Activated T-cell treated with anti-CD3 and anti-CD28 coated beads for 4 hours (primary cell): ENCODE measurements at regions not wholly inside any gene's neighbourhood (a gene's known extent, or its start where the extent isn't known, plus 50 kb on each side); places are given as distances from the start of the nearest gene placed in this dataset.
"Not testable (repeated sequence)": the region's sequence is repeated elsewhere in the genome, so short reads cannot be mapped to it uniquely, and the experiment has no call there.

ENCODE experiments used
- DNase-seq: peaks from one replicate; pipeline ENCODE4 v3.0.0-alpha.2; 2020

GRCh38 chr20:60172346-60172984 is 214.2 kb downstream of the CDH26 start:
- no peak for DNase-seq

- DNase-seq: no peak
Measured at GRCh38 chr20:60177080-60177479, 218.9 kb downstream of the CDH26 start.

- no peak for DNase-seq
Measured at GRCh38 chr20:60180986-60181385, 222.8 kb downstream of the CDH26 start.

GRCh38 chr20:60186412-60186811 is 228.2 kb downstream of the CDH26 start:
- no peak for DNase-seq

GRCh38 chr20:60187683-60188082 is 229.5 kb downstream of the CDH26 start:
- no peak for DNase-seq

- DNase-seq: no peak
Measured at GRCh38 chr20:60191014-60191413, 232.8 kb downstream of the CDH26 start.

- DNase-seq: no peak
Measured at GRCh38 chr20:60192326-60192725, 234.1 kb downstream of the CDH26 start.

- not testable (repeated sequence) for DNase-seq
Measured at GRCh38 chr20:60199132-60199531, 240.9 kb downstream of the CDH26 start.

GRCh38 chr20:60199866-60200265 is 241.6 kb downstream of the CDH26 start:
- no peak for DNase-seq

GRCh38 chr20:60200305-60200918 is 242.2 kb downstream of the CDH26 start:
- no peak for DNase-seq

- DNase-seq: no peak
Measured at GRCh38 chr20:60201198-60201835, 243.1 kb downstream of the CDH26 start.

GRCh38 chr20:60202046-60202445 is 243.8 kb downstream of the CDH26 start:
- no peak for DNase-seq

- no peak for DNase-seq
Measured at GRCh38 chr20:60203451-60203850, 245.2 kb downstream of the CDH26 start.

GRCh38 chr20:60204601-60205000 is 246.4 kb downstream of the CDH26 start:
- no peak for DNase-seq

GRCh38 chr20:60206259-60206658 is 248.0 kb downstream of the CDH26 start:
- no peak for DNase-seq

GRCh38 chr20:60209048-60209447 is 250.8 kb downstream of the CDH26 start:
- DNase-seq: no peak

GRCh38 chr20:60210779-60211617 is 252.8 kb downstream of the CDH26 start:
- DNase-seq: peak; percentile 35

- no peak for DNase-seq
Measured at GRCh38 chr20:60211618-60212463, 253.6 kb downstream of the CDH26 start.

- DNase-seq: no peak
Measured at GRCh38 chr20:60212695-60213094, 254.5 kb downstream of the CDH26 start.

GRCh38 chr20:60213126-60213893 is 255.1 kb downstream of the CDH26 start:
- DNase-seq: no peak
